Fibroblast of lung (primary cell): ENCODE measurements at regions not wholly inside any gene's neighbourhood (a gene's known extent, or its start where the extent isn't known, plus 50 kb on each side); places are given as distances from the start of the nearest gene placed in this dataset.

Experiments used
- DNase-seq, 2 donors: peaks; one replicate each; pipeline versions ENCODE4 v3.0.0 to v3.0.0-alpha.2; 2010; ENCODE audit warnings: low read depth in 2 of 2
- H2AFZ ChIP-seq: 2 replicates; pipeline ENCODE4 v1.5.1; 2012; ENCODE audit warnings: low read length, control low read depth, inconsistent platforms
- H3K27ac ChIP-seq: 2 replicates; pipeline ENCODE4 v1.5.1; 2011; ENCODE audit warnings: low read length, control low read depth; ENCODE audit not compliant: insufficient read depth
- H3K27me3 ChIP-seq: 2 replicates; pipeline ENCODE4 v1.5.1; 2011; ENCODE audit warnings: mild to moderate bottlenecking, low read length; ENCODE audit not compliant: control insufficient read depth, insufficient read depth
- H3K36me3 ChIP-seq: 2 replicates; pipeline ENCODE4 v1.5.1; 2011; ENCODE audit warnings: low read length; ENCODE audit not compliant: control insufficient read depth, insufficient read depth
- H3K4me1 ChIP-seq: 2 replicates; pipeline ENCODE4 v1.5.1; 2011; ENCODE audit warnings: low read length; ENCODE audit not compliant: control insufficient read depth, insufficient read depth; ENCODE audit errors: extremely low read depth
- H3K4me2 ChIP-seq: 2 replicates; pipeline ENCODE4 v1.5.1; 2011; ENCODE audit warnings: low read length, control low read depth; ENCODE audit not compliant: insufficient read depth; ENCODE audit errors: extremely low read depth
- H3K4me3 ChIP-seq, 4 experiments: fragments of 200-600 bp in 1 of 4; sonication (generic) in 1 of 4; replicated peaks in 1 of 4; 2 replicates each; pipeline ENCODE4 v1.5.1; 2011 to 2016; ENCODE audit warnings: low read length in 4 of 4, low read depth in 3 of 4, mild to moderate bottlenecking in 3 of 4, control low read depth in 2 of 4, inconsistent platforms in 1 of 4, mixed read lengths in 1 of 4; ENCODE audit not compliant: insufficient read depth in 1 of 4; ENCODE audit errors: control extremely low read depth in 1 of 4
- H3K79me2 ChIP-seq: 2 replicates; pipeline ENCODE4 v1.5.1; 2012; ENCODE audit warnings: mild to moderate bottlenecking, low read length, inconsistent platforms; ENCODE audit not compliant: control insufficient read depth, insufficient read depth
- H3K9ac ChIP-seq: 2 replicates; pipeline ENCODE4 v1.5.1; 2011; ENCODE audit warnings: mild to moderate bottlenecking, low read length, control low read depth; ENCODE audit not compliant: insufficient read depth
- H3K9me3 ChIP-seq: 2 replicates; pipeline ENCODE4 v1.5.1; 2012; ENCODE audit warnings: low read depth, low read length; ENCODE audit not compliant: control insufficient read depth, insufficient read depth
- H4K20me1 ChIP-seq: 2 replicates; pipeline ENCODE4 v1.5.1; 2011; ENCODE audit warnings: low read length; ENCODE audit not compliant: control insufficient read depth, insufficient read depth; ENCODE audit errors: extremely low read depth
- CTCF ChIP-seq, 2 donors: IDR thresholded peaks in 1 of 2; conservative IDR thresholded peaks in 1 of 2; 1 replicate in 1 of 2; 2 replicates in 1 of 2; pipeline ENCODE4 v1.5.1; 2011 to 2012; ENCODE audit warnings: low read length in 2 of 2, control low read depth in 1 of 2, inconsistent platforms in 1 of 2, low read depth in 1 of 2, mild to moderate bottlenecking in 1 of 2
- EZH2 ChIP-seq: IDR thresholded peaks from 2 replicates; pipeline ENCODE4 v1.5.1; 2012; ENCODE audit warnings: low read length, control low read depth, mild to moderate bottlenecking; ENCODE audit errors: missing control alignments

GRCh38 chr2:5825686-5826085 is 133.5 kb downstream of the SOX11 start:
- H2AFZ ChIP-seq, result no peak overlapping the region

DNA sequence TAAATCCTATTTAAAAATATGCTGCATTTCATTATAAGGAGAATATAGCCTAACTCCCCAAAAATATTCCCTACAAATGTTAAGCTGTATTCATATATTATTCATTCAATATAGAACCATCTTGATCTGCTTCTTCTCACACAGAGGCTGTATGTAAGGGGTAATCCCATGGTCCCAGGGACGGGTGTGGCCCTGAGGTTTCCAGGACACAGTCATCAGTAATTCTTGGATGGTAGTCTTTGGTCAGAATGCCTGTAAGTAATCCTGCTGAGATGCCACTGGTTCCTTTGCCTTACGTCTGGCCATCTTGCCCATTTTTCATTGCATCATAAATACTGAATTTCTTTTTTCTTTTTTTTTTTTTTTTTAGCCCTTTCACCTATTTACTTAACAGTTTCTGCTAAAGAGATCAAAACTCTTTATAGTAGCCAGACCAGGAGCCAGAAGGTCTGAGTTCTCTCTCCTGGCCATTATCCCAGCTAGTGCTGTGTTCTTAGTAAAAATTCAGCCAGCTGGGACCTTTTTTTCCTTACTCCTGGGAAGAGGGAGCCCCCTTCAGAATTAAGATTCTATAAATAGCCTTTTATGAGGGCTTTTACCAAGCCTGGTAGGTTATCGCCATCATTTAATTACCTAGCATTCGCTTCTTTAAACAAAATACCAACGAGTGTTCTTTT is 134.9 kb downstream of the SOX11 start:
- no peak overlapping the region for H2AFZ ChIP-seq
- no peak overlapping the region for H3K4me3 ChIP-seq

More at GRCh38 chr2:5825686-5826085, 133.5 kb downstream of the SOX11 start:
- H3K27ac ChIP-seq, result no peak overlapping the region
- H3K36me3 ChIP-seq, result no peaks in the 10 kb centered on the region
- H3K4me1 ChIP-seq, result no peaks in the 10 kb centered on the region
- H3K4me2 ChIP-seq, result no peak overlapping the region
- H3K9me3 ChIP-seq, result no peaks in the 10 kb centered on the region
- H3K27me3 ChIP-seq, result no peaks in the 10 kb centered on the region
- TF ChIP-seq EZH2 (no peak), CTCF (conservative IDR thresholded peaks at IDR 0.05 in 1 of 2, IDR thresholded peaks at IDR 0.05 in 1 of 2; ENCODE audit: low read depth in 1 of 2, low read length in 2 of 2) (no peak)
- DNase-seq, result no peak
- H3K4me3 ChIP-seq, result no peak overlapping the region
- no peaks in the 10 kb centered on the region for H3K79me2 ChIP-seq
- no peaks in the 10 kb centered on the region for H4K20me1 ChIP-seq
- H3K9ac ChIP-seq, result no peak overlapping the region

DNA sequence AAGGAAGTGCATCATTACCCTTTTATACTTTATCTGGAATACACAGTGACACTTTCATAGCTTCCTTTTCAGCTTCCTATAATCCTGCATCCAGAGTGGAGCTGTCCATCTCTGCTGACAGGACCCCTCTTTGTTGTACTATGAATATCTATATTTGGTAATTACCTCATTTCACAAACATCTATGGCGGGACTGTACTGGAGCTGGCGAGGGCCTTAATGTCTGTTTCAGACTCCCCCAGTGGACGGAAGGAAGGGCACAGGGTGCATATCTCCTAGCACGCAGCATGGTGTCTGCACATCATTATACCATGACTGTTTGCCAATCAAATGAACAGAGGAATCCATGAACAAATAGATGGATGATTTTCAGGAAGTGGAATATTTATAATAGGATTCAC is 142.3 kb downstream of the SOX11 start:
- Histone ChIP-seq H2AFZ (no peak overlapping the region), H3K4me3 (no peak overlapping the region), H3K4me1 (no peaks in the 10 kb centered on the region), H3K9me3 (no peaks in the 10 kb centered on the region), H3K9ac (no peak overlapping the region), H3K36me3 (no peaks in the 10 kb centered on the region), H4K20me1 (no peaks in the 10 kb centered on the region), H3K27me3 (no peaks in the 10 kb centered on the region), H3K4me2 (no peak overlapping the region), H3K27ac (no peak overlapping the region), H3K79me2 (no peaks in the 10 kb centered on the region)
- no peak for DNase-seq
- TF ChIP-seq CTCF (conservative IDR thresholded peaks at IDR 0.05 in 1 of 2, IDR thresholded peaks at IDR 0.05 in 1 of 2; ENCODE audit: low read depth in 1 of 2, low read length in 2 of 2) (no peak), EZH2 (no peak)

More for the DNA sequence above, 134.9 kb downstream of the SOX11 start:
- no peak overlapping the region for H3K4me2 ChIP-seq
- no peak for TF ChIP-seq CTCF (conservative IDR thresholded peaks at IDR 0.05 in 1 of 2, IDR thresholded peaks at IDR 0.05 in 1 of 2; ENCODE audit: low read depth in 1 of 2, low read length in 2 of 2)
- TF ChIP-seq EZH2, result no peak
- H3K9me3 ChIP-seq, result no peaks in the 10 kb centered on the region
- H3K36me3 ChIP-seq, result no peaks in the 10 kb centered on the region
- no peaks in the 10 kb centered on the region for H4K20me1 ChIP-seq
- no peaks in the 10 kb centered on the region for H3K79me2 ChIP-seq
- peak in 1 of 2 donors; percentile 8 for DNase-seq
- no peaks in the 10 kb centered on the region for H3K27me3 ChIP-seq
- H3K9ac ChIP-seq, result no peak overlapping the region
- no peaks in the 10 kb centered on the region for H3K4me1 ChIP-seq
- no peak overlapping the region for H3K27ac ChIP-seq
